Psoas muscle (tissue), 7 donors: ENCODE measurements at regions not wholly inside any gene's neighbourhood (a gene's known extent, or its start where the extent isn't known, plus 50 kb on each side); places are given as distances from the start of the nearest gene placed in this dataset.

Experiments used
- ATAC-seq, 4 donors: fragments of 200-7000 bp; cut with Tn5 transposase; one replicate each; pipeline ENCODE4 v1.9.1; 2020; ENCODE audit warnings: moderate library complexity in 3 of 4, mild to moderate bottlenecking in 2 of 4
- DNase-seq, 2 donors: peaks; one replicate each; pipeline ENCODE4 v3.0.0-alpha.2; 2020
- H3K27ac ChIP-seq: fragments of 200-600 bp; one replicate; pipeline ENCODE4 v1.8.0; 2022
- H3K27me3 ChIP-seq, 3 donors: fragments of 200-600 bp in 1 of 3; one replicate each; pipeline versions ENCODE4 v1.6.1 to v1.8.0; 2013 to 2022; ENCODE audit warnings: low read length in 2 of 3, mild to moderate bottlenecking in 2 of 3, moderate library complexity in 1 of 3; ENCODE audit not compliant: insufficient read depth in 3 of 3
- H3K36me3 ChIP-seq, 2 donors: fragments of 200-600 bp in 1 of 2; one replicate each; pipeline versions ENCODE4 v1.6.1 to v1.8.0; 2013 to 2022; ENCODE audit warnings: low read depth in 1 of 2, mild to moderate bottlenecking in 1 of 2, moderate library complexity in 1 of 2; ENCODE audit not compliant: insufficient read depth in 1 of 2
- H3K4me1 ChIP-seq: fragments of 200-600 bp; one replicate; pipeline ENCODE4 v1.8.0; 2022
- H3K4me3 ChIP-seq: fragments of 200-600 bp; one replicate; pipeline ENCODE4 v1.8.0; 2022; ENCODE audit warnings: mild to moderate bottlenecking
- H3K9me3 ChIP-seq: fragments of 200-600 bp; one replicate; pipeline ENCODE4 v1.8.0; 2022
- WGBS, 3 donors: extraction: QIAGEN DNeasy Blood & Tissue Kit; methylation state at CpG; one replicate each; pipeline versions ENCODE4 v1.1.6 to v1.1.7; 2013; 5-methylcytosine and 5-hydroxymethylcytosine counted together
- intact Hi-C, 2 donors: fragments of 100-400 bp; cut with DNase I; formaldehyde crosslinking; loops; one replicate each; pipeline versions ENCODE4 v1.11.0 to v1.14.2; 2022
- TF ChIP-seq, protein P1 (sequence below): fragments of 200-600 bp; IDR thresholded peaks from one replicate; pipeline ENCODE4 v1.8.0; 2022; ENCODE audit warnings: antibody characterized with exemption
- donor health status: healthy with polysubstance abuse.
- donor health status: DM: no; HTN: no; CAD: no; lungs with moderate emphysema.
- donor health status: Bipolar disorder and iron deficiency.
- donor health status: healthy.
- donor health status: DM: yes; HTN: yes; CAD: no.
- donor health status: DM: no; HTN: no; CAD: no.
- donor health status: DM: yes; HTN: yes; CAD: no.

- Histone ChIP-seq H3K27me3 (no peaks in the 10 kb centered on the region), H3K27ac (no peak overlapping the region), H3K9me3 (no peaks in the 10 kb centered on the region), H3K4me1 (no peaks in the 10 kb centered on the region), H3K4me3 (no peak overlapping the region), H3K36me3 (no peaks in the 10 kb centered on the region)
- DNase-seq, result no peak
- intact Hi-C loops, result no loop called here
- TF ChIP-seq, protein P1, sequence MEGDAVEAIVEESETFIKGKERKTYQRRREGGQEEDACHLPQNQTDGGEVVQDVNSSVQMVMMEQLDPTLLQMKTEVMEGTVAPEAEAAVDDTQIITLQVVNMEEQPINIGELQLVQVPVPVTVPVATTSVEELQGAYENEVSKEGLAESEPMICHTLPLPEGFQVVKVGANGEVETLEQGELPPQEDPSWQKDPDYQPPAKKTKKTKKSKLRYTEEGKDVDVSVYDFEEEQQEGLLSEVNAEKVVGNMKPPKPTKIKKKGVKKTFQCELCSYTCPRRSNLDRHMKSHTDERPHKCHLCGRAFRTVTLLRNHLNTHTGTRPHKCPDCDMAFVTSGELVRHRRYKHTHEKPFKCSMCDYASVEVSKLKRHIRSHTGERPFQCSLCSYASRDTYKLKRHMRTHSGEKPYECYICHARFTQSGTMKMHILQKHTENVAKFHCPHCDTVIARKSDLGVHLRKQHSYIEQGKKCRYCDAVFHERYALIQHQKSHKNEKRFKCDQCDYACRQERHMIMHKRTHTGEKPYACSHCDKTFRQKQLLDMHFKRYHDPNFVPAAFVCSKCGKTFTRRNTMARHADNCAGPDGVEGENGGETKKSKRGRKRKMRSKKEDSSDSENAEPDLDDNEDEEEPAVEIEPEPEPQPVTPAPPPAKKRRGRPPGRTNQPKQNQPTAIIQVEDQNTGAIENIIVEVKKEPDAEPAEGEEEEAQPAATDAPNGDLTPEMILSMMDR, result no peak
- WGBS, 3 donors, result 71 to 80% (median 74%) methylated on average over 3 of the region's 3 CpGs
- ATAC-seq, result no peak
Observed at GRCh38 chr3:66586853-66587252, 86.0 kb upstream of the LRIG1 start.

DNA sequence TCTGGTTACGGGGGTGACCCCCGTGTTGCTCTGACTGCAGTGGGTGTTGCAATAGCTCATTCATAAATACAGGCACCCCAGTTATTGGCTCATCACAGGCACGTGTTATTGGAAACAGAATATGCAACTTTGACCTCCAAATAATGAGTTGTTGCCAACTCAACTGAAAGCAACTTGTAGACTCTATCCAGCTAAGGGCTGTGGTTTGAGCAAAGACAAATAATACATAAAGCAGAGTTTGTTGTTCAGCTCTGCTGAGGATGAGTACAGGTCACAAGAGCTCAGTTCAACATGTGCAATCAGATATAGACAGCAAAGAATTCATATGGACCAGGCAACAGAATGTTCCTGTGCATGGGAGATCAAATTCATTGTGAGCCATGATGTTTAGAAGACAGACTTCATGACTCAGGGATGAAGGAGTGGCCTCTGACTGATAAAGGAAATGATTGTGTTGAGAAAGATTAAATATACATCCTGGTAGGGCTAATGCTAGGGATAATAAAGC lies 87.6 kb upstream of the LRIG1 start:
- no peaks in the 10 kb centered on the region for H3K27me3 ChIP-seq
- no peaks in the 10 kb centered on the region for H3K4me1 ChIP-seq
- intact Hi-C loops, result no loop called here
- WGBS, 3 donors, result 69 to 80% (median 74%) methylated on average over 3 of the region's 3 CpGs
- no peaks in the 10 kb centered on the region for H3K36me3 ChIP-seq
- H3K27ac ChIP-seq, result no peak overlapping the region
- TF ChIP-seq, protein P1, result no peak
- DNase-seq (no peak), ATAC-seq (peak in 1 of 4 donors; percentile 22)
- no peak overlapping the region for H3K4me3 ChIP-seq
- H3K9me3 ChIP-seq, result no peaks in the 10 kb centered on the region

GRCh38 chr3:66592016-66592761 lies 91.4 kb upstream of the LRIG1 start:
- H3K27me3 ChIP-seq, result no peaks in the 10 kb centered on the region
- no peak overlapping the region for H3K27ac ChIP-seq
- H3K9me3 ChIP-seq, result no peaks in the 10 kb centered on the region
- ATAC-seq, result no peak
- no peaks in the 10 kb centered on the region for H3K4me1 ChIP-seq
- intact Hi-C loops, result no loop called here
- no peak for DNase-seq
- WGBS, 3 donors, result 53 to 69% (median 63%) methylated on average over 6 of the region's 6 CpGs
- no peaks in the 10 kb centered on the region for H3K36me3 ChIP-seq
- TF ChIP-seq, protein P1, result no peak
- no peak overlapping the region for H3K4me3 ChIP-seq

DNA sequence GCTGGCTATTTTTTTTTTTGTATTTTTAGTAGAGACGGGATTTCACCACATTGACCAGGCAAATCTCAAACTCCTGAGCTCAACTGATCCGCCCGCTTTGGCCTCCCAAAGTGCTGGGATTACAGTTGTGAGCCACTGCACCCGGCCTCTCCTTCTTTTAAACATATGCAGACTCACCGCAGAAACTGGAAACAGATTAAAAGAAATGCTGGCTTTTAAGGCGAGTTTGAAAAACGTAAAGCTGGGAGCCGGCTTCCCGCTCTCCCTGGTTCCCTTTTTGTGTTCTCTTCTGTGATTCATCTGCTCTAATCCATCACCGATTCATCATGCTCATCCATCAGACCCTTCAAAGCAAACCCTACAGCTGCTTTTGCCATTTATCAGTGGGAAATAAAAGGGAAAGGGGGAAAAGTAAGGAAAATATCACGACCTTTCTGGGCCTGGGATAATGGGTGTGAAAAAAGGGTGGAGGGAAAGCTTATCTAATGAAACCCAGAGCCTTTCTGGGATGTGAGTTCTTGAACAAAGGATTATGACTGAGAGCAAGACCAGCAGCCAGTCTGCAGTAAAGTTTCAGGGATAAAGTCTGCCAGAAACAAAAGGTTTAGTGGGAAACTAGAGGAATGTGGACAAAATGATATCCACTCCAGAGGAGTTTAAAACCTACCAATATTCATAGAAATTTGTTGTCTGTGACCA lies 92.3 kb upstream of the LRIG1 start:
- H3K9me3 ChIP-seq, result no peaks in the 10 kb centered on the region
- ATAC-seq, result no peak
- H3K27me3 ChIP-seq, result no peaks in the 10 kb centered on the region
- H3K4me3 ChIP-seq, result no peak overlapping the region
- TF ChIP-seq, protein P1, result no peak
- WGBS, 3 donors, result 40 to 57% (median 41%) methylated on average over 11 of the region's 11 CpGs
- DNase-seq, result no peak
- no peaks in the 10 kb centered on the region for H3K36me3 ChIP-seq
- no peaks in the 10 kb centered on the region for H3K4me1 ChIP-seq
- intact Hi-C loops, result no loop called here
- H3K27ac ChIP-seq, result no peak overlapping the region
